ENCODE measurements at regions not wholly inside any gene's neighbourhood (a gene's known extent, or its start where the extent isn't known, plus 50 kb on each side); places are given as distances from the start of the nearest gene placed in this dataset.

- TF ChIP-seq POLR2A (IDR thresholded peaks at IDR 0.05) (no peak), CTCF (IDR thresholded peaks at IDR 0.05) (no peak), EP300 (IDR thresholded peaks at IDR 0.05) (no peak)
These were observed 97.9 kb upstream of the STT3B start for GRCh38 chr3:31434819-31435218.
